Uterus (tissue), 3 donors: ENCODE measurements at regions not wholly inside any gene's neighbourhood (a gene's known extent, or its start where the extent isn't known, plus 50 kb on each side); places are given as distances from the start of the nearest gene placed in this dataset.

Experiments used
- DNase-seq, 2 donors: peaks; one replicate each; pipeline ENCODE4 v3.0.0-alpha.2; 2019 to 2020
- H3K27ac ChIP-seq, 2 donors: fragments of 200-600 bp; sonication (generic); 1 replicate in 1 of 2; 2 replicates in 1 of 2; pipeline ENCODE4 v1.5.1; 2016 to 2018
- H3K27me3 ChIP-seq, 2 donors: fragments of 200-600 bp; sonication (generic); one replicate each; pipeline ENCODE4 v1.5.1; 2018 to 2019; ENCODE audit warnings: control low read depth in 1 of 2
- H3K36me3 ChIP-seq, 2 donors: fragments of 200-600 bp; sonication (generic); one replicate each; pipeline ENCODE4 v1.5.1; 2019; ENCODE audit warnings: control low read depth in 1 of 2
- H3K4me1 ChIP-seq, 2 donors: fragments of 200-600 bp; sonication (generic); one replicate each; pipeline ENCODE4 v1.5.1; 2018 to 2019; ENCODE audit warnings: control low read depth in 1 of 2
- H3K4me3 ChIP-seq, 2 donors: fragments of 200-600 bp; sonication (generic); 1 replicate in 1 of 2; 2 replicates in 1 of 2; pipeline ENCODE4 v1.5.1; 2018 to 2019; ENCODE audit warnings: mild to moderate bottlenecking in 1 of 2
- H3K9me3 ChIP-seq, 2 donors: fragments of 200-600 bp; sonication (generic); one replicate each; pipeline ENCODE4 v1.5.1; 2019; ENCODE audit warnings: control low read depth in 1 of 2
- CTCF ChIP-seq, 4 experiments: fragments of 200-600 bp in 2 of 4; fragments of 450-650 bp in 2 of 4; sonication (generic) in 2 of 4; IDR thresholded peaks; one replicate each; pipeline ENCODE4 v1.5.1; 2016 to 2019; ENCODE audit warnings: antibody characterized with exemption in 4 of 4, mild to moderate bottlenecking in 2 of 4, moderate library complexity in 1 of 4
- POLR2A ChIP-seq, 2 donors: fragments of 450-650 bp; IDR thresholded peaks; one replicate each; pipeline ENCODE4 v1.6.1; 2016; ENCODE audit warnings: antibody characterized with exemption in 2 of 2, mild to moderate bottlenecking in 1 of 2, moderate library complexity in 1 of 2
- intact Hi-C: fragments of 100-400 bp; cut with DNase I; formaldehyde crosslinking; loops from one replicate; pipeline ENCODE4 v1.15.1; 2023; ENCODE audit warnings: low total_unique reads
- donor health status: DM: yes; HTN: yes; CAD: no.

GRCh38 chr7:125459038-125459437, 529.4 kb upstream of the POT1 start:
- no peak overlapping the region for H3K27ac ChIP-seq
- intact Hi-C loops = no loop called here
- H3K27me3 ChIP-seq = no peaks in the 10 kb centered on the region
- H3K4me1 ChIP-seq = no peaks in the 10 kb centered on the region
- no peaks in the 10 kb centered on the region for H3K9me3 ChIP-seq
- peaks cover 0 to 3% of the 10 kb centered on the region in 2 donors for H3K36me3 ChIP-seq
- TF ChIP-seq POLR2A (IDR thresholded peaks at IDR 0.05) (no peak), CTCF (IDR thresholded peaks at IDR 0.05) (no peak)
- no peak overlapping the region for H3K4me3 ChIP-seq
- no peak for DNase-seq

GRCh38 chr7:125450749-125451148, 521.1 kb upstream of the POT1 start:
- Histone ChIP-seq H3K36me3 (no peaks in the 10 kb centered on the region), H3K27ac (no peak overlapping the region), H3K27me3 (no peaks in the 10 kb centered on the region), H3K4me1 (no peaks in the 10 kb centered on the region), H3K9me3 (no peaks in the 10 kb centered on the region), H3K4me3 (no peak overlapping the region)
- no peak for TF ChIP-seq CTCF (IDR thresholded peaks at IDR 0.05)
- no peak for TF ChIP-seq POLR2A (IDR thresholded peaks at IDR 0.05)
- intact Hi-C loops = no loop called here
- DNase-seq = no peak

- Histone ChIP-seq H3K27ac (no peak overlapping the region), H3K27me3 (no peaks in the 10 kb centered on the region), H3K9me3 (no peaks in the 10 kb centered on the region), H3K4me3 (no peak overlapping the region), H3K4me1 (no peaks in the 10 kb centered on the region), H3K36me3 (no peaks in the 10 kb centered on the region)
- intact Hi-C loops = no loop called here
- TF ChIP-seq CTCF (IDR thresholded peaks at IDR 0.05) (no peak), POLR2A (IDR thresholded peaks at IDR 0.05) (no peak)
- DNase-seq = no peak
These were observed 516.2 kb upstream of the POT1 start for GRCh38 chr7:125445836-125446235.

GRCh38 chr7:125444864-125445263, 515.2 kb upstream of the POT1 start:
- TF ChIP-seq CTCF (IDR thresholded peaks at IDR 0.05) (no peak), POLR2A (IDR thresholded peaks at IDR 0.05) (no peak)
- intact Hi-C loops = no loop called here
- no peaks in the 10 kb centered on the region for H3K36me3 ChIP-seq
- H3K27me3 ChIP-seq = no peaks in the 10 kb centered on the region
- H3K9me3 ChIP-seq = no peaks in the 10 kb centered on the region
- no peak overlapping the region for H3K27ac ChIP-seq
- H3K4me3 ChIP-seq = no peak overlapping the region
- H3K4me1 ChIP-seq = no peaks in the 10 kb centered on the region
- DNase-seq = no peak

GRCh38 chr7:125436220-125436619, 506.6 kb upstream of the POT1 start:
- Histone ChIP-seq H3K27me3 (no peaks in the 10 kb centered on the region), H3K27ac (no peak overlapping the region), H3K4me1 (no peaks in the 10 kb centered on the region), H3K36me3 (no peaks in the 10 kb centered on the region), H3K9me3 (no peaks in the 10 kb centered on the region), H3K4me3 (no peak overlapping the region)
- no peak for DNase-seq
- intact Hi-C loops = no loop called here
- no peak for TF ChIP-seq POLR2A (IDR thresholded peaks at IDR 0.05)
- no peak for TF ChIP-seq CTCF (IDR thresholded peaks at IDR 0.05)
